Hematopoietic multipotent progenitor cell treated with erythropoietin and hydrocortisone succinate and interleukin-3 and kit ligand, for 15 days (in vitro differentiated cells): ENCODE measurements at regions not wholly inside any gene's neighbourhood (a gene's known extent, or its start where the extent isn't known, plus 50 kb on each side); places are given as distances from the start of the nearest gene placed in this dataset.

ENCODE experiments used
- DNase-seq: peaks from one replicate; pipeline ENCODE4 v3.0.0-alpha.2; 2015; ENCODE audit warnings: low spot score

DNA sequence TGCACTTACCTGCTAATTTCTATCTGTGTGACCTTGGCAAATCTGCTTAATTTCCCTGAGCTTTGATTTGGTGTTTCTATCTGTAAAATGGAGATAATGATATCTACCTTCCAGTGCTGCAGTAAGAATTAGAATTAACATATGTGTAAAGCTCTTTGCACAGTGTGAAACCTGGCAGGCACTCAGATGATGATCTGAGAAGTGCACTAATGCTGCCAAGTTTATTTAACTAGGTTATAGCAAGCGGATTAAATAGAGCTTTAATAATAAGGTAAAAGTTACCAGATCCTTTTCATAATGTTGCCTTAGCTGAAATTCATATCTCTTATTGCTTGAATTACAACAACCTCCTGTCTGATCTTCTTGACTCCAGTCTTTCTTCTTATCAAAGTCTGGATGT is 315.3 kb upstream of the CD180 start:
- DNase-seq, result no peak

GRCh38 chr5:67510204-67510603 is 313.6 kb upstream of the CD180 start:
- no peak for DNase-seq

- DNase-seq, result no peak
Measured at GRCh38 chr5:67509402-67510186, 313.0 kb upstream of the CD180 start.

- DNase-seq, result no peak
Measured at GRCh38 chr5:67506241-67506640, 309.6 kb upstream of the CD180 start.

DNA sequence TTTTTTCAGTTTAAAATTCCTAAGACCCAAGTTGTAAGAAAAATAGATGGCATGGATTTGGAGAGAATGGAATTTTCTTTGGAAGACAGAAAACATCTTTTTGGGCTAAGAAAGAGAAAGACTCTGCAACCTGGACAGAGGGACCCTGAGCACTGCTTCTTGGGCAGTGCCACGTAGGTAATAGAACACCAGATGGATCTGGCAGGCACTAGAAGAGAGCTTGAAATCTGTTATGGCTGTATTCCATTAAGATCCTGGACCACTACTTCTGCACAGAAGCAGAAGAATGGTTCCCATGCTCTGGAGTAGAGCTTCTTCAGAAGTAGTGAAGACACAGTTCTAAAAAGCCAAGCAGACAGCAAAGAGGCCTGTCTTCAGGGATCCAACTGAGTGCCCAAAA is 306.4 kb upstream of the CD180 start:
- DNase-seq, result no peak

GRCh38 chr5:67496051-67496450 is 299.5 kb upstream of the CD180 start:
- no peak for DNase-seq

DNA sequence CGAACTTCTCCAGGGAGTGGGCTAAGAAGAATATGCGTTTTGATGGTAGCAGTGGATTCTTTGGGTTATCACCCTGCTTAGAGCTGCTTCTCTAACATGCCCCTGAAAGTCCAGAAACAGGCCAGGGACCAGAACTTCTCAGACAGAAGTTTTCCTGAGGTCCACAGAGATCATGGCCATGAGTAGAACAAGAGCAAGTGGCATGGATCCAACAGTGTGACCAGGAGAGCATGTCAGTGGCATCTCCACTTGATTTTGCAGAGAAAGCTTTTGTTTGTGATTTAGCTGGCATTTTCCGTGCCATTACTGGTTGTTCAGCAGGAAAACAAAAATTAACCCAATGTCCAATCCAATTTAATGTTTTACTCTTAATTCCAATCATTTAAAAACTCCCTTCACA is 298.5 kb upstream of the CD180 start:
- DNase-seq, result no peak

- no peak for DNase-seq
Measured at GRCh38 chr5:67494186-67494855, 297.7 kb upstream of the CD180 start.

DNA sequence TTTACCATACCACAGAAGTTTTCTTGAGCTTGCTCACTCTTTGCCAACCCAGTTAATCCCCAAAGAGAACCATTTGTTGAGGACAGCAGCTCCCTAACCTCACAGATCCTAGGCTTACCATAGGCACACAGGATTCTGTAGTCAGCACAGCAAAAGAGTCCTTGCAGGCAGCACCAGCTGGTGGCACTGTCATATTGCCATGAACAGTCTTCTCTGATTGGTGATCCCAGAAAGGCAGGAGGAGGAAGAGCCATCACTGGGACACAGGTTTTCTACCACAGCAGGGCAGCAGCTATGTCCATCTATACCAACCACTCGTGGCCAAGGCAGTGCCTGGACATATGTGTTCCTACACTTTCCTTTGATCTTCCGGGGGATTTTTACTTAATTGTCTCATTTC is 297.1 kb upstream of the CD180 start:
- DNase-seq, result no peak

- DNase-seq, result no peak
Measured at GRCh38 chr5:67490543-67491321, 294.1 kb upstream of the CD180 start.

DNA sequence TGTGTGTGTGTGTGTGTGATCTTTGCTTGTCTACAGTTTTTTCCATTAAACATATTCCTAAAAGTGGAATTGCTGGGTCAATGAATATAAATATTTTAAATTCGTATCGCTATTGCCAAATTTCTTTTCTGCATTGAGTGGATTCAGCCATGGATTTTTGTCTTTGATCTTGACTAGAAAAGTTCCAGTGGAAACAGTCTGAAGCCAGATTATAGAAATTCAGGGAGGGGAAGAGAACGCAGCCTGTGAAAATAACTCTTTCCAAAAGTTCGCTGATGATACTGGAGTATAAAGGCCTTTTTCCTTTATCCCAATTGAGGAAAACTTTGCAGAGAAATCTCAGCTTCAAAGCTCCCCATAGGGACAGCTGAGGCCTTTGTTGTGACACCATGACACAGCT is 292.3 kb upstream of the CD180 start:
- DNase-seq, result no peak

GRCh38 chr5:67487862-67488261 is 291.3 kb upstream of the CD180 start:
- DNase-seq, result no peak

DNA sequence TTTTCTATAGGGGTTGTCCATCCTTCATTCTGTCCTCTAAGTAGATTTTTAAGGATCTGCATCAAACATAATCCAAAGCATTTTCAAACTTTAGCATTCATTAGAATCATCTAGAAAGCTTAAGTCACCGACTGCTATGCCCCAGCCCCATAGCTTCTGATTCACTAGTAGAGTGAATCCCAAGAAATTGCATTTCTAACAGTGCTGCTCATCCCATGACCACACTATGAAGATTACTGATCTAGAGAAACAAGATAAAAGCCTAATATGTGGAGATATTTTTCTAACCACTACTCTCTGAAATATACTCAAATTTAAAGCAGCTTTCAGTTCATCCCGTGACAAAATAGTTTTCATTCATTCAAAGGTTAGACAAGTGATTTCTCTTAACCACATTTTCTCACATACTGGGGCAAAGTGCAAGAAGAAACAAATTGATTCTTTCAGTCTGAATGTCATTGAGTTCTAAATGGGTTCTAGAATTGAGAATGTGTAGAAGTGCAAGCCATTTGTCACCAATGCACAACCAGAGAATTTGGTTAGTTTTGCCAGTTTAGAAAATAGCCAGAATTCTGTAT is 286.9 kb upstream of the CD180 start:
- DNase-seq, result no peak

DNA sequence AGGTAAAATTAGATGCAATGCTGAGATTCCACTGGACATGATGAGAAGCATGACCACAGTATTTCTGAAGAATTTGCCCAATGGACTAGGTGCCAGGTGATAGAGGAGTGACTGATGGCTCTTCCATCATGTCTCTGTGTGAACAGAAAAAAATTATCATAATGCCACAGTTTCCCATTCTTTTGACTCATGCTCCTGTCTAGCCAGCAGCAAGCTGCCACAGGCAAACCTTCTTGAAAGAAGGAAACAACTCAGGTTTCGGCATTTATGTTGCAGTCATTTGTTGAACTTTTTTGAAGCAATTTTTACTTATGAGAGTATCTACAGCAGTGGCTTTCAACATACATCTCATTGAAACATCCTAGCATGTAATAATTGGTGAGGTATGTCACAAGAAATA is 284.8 kb upstream of the CD180 start:
- no peak for DNase-seq

DNA sequence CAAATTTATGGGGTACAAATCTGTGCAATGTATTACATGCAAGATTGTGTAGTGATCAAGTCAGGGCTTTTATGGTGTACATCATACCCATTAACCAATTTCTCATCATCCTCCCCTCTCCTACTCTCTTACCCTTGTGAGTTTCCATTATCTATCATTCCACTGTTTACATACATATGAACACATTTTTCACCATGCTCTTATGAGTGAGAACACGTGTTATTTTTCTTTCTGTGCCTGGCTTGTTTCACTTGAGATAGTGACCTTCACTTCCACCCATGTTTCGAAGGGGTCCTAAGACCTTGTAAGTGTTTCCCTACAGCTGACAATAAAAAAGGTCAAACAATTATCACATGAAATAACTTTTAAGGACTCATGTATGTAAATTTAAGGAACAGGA is 281.7 kb upstream of the CD180 start:
- no peak for DNase-seq

DNA sequence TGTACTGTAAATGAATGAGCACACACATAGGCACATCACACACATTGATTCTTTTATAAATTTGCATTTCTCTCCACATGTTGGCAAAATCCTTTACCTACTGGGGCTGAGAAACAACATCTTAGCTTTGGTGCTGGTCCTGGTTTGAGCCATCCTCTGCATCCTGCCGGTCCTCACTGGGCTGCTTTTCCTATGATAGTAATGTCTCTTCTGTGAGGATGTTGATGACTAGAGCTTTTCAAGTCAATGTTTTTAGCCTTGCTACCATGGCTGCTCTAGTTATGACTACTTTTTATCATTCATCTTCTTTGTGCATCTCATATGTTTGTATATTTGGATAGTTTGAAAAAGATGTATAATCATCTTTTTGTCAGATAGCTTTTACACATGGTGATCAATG is 280.4 kb upstream of the CD180 start:
- no peak for DNase-seq

DNA sequence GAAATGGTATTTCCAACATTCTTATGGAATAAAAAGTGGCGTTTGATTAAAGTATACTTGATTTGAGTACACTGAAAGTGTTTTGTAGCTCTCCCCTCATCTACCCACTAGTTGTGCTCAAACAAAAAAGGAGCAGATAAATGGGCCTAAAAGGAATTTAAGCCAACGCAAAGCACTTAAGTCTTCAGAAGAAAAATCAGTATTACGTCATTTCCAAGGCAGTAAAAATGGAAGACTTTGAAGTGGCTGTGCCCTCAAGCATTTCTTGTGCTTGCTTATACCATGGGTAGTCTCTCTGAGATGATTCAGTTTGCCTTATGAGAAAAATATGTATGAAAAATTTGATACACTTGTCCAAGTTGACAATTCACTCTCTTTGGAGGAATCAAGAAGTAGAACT is 279.9 kb upstream of the CD180 start:
- DNase-seq, result no peak

DNA sequence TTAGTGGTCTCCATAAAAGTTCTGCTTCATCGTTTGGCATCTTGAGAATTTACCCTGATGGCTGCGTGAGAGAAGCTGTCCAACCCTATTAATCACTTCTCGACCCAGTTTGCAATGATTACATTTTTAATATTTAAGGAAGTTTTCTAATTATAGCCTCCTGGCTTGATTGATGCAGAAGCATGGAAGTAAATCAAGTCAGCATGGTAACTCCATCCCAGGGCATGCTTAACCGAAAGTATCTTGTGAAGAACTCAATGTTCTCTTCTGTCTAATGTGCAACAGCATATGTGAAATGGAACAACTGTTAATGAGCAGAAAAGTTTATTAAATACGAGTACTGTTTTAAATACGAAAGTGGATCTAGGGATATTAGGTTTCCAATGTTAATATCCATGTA is 278.9 kb upstream of the CD180 start:
- DNase-seq, result no peak

DNA sequence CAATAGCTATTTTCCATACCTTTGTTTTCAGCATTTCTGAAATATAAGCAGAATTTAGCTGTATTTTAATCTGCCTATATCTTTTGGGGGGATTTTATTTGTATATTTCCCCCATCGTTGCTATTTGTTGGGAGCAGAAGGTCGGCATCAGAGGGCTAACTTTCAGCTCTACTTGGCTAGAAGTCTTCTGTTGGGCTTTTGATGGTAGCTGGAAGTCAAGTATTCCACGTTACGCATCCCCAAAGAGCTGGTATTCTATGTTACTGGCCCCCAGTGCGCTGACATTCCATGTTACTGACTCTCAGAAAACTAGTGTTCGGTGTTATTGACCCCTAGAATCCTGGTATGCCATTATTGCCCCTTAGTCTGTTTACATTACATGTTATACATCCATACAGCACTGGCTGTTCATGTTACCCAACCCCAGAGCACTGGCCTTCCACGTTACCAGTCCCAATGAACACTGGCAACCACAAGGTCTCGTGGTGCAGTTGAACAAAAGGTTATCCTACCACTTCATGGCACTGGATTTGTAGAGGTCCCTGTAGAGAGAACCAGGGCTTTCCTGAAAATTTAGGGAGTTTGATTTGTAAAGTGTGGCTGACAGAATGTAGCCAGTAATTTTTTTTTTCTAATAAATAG is 278.1 kb upstream of the CD180 start:
- DNase-seq, result no peak

- DNase-seq, result no peak
Measured at GRCh38 chr5:67467110-67467509, 270.5 kb upstream of the CD180 start.

DNA sequence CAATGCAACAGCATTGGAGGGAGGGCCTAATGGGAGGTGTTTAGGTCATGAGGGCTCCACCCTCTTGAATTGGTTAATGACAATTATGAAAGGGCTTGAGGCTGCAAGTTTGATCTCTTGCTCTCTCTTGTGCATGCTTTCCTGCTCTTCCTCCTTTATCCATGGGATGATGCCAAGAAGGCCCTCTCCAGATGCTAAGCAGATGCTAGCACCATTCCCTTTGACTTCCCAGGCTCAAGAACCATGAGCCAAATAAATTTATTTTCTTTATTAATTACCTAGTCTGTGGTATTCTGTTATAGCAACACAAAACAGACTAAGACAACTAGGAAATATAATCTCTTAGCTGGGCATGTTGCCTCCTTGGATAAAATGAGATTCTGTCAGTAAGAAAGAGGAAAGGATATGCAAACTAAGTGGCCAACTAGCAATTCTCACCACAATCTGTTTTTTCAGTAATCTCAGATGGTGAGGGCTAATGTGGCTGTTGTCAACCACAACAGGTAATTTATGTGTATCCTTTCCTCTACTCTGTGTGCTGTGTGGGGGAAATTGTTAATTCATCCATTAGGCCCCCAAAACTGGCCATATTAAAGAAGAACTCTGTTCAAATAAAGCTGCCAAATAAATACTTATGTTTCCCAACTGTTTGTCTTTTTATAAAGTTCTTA is 269.1 kb upstream of the CD180 start:
- no peak for DNase-seq

- no peak for DNase-seq
Measured at GRCh38 chr5:67462147-67462546, 265.5 kb upstream of the CD180 start.
